Stimulated activated CD4-positive, alpha-beta T cell treated with anti-CD3 and anti-CD28 coated beads, Interleukin-1b, Interleukin-23, amount 100 ng/mL, for 24 hours (primary cell): ENCODE measurements at regions not wholly inside any gene's neighbourhood (a gene's known extent, or its start where the extent isn't known, plus 50 kb on each side); places are given as distances from the start of the nearest gene placed in this dataset.

ENCODE experiments used
- DNase-seq, 4 experiments: peaks; one replicate each; pipeline ENCODE4 v3.0.0-alpha.2; 2020; ENCODE audit warnings: low read depth in 4 of 4, low spot score in 1 of 4

GRCh38 chr3:189042832-189043231 lies 128.9 kb upstream of the TPRG1 start:
- DNase-seq, result no peak

- DNase-seq, result no peak
Measured at GRCh38 chr3:189049458-189050236, 122.1 kb upstream of the TPRG1 start.

- no peak for DNase-seq
Measured at GRCh38 chr3:189053322-189053721, 118.4 kb upstream of the TPRG1 start.

- no peak for DNase-seq
Measured at GRCh38 chr3:189056646-189057335, 115.0 kb upstream of the TPRG1 start.

- DNase-seq, result no peak
Measured at GRCh38 chr3:189057369-189057768, 114.4 kb upstream of the TPRG1 start.

GRCh38 chr3:189058071-189058470 lies 113.7 kb upstream of the TPRG1 start:
- no peak for DNase-seq

- DNase-seq, result no peak
Measured at GRCh38 chr3:189070965-189071364, 100.8 kb upstream of the TPRG1 start.

- DNase-seq, result no peak
Measured at GRCh38 chr3:189071446-189071845, 100.3 kb upstream of the TPRG1 start.

GRCh38 chr3:189076449-189076848 lies 95.3 kb upstream of the TPRG1 start:
- no peak for DNase-seq

GRCh38 chr3:189080745-189081144 lies 91.0 kb upstream of the TPRG1 start:
- no peak for DNase-seq

- no peak for DNase-seq
Measured at GRCh38 chr3:189082666-189083427, 88.9 kb upstream of the TPRG1 start.

GRCh38 chr3:189084620-189085019 lies 87.2 kb upstream of the TPRG1 start:
- DNase-seq, result no peak

GRCh38 chr3:189092547-189092946 lies 79.2 kb upstream of the TPRG1 start:
- no peak for DNase-seq

GRCh38 chr3:189094539-189094938 lies 77.2 kb upstream of the TPRG1 start:
- no peak for DNase-seq

GRCh38 chr3:189096092-189096491 lies 75.7 kb upstream of the TPRG1 start:
- DNase-seq, result no peak

GRCh38 chr3:189099031-189099471 lies 72.7 kb upstream of the TPRG1 start:
- DNase-seq, result no peak

- DNase-seq, result no peak
Measured at GRCh38 chr3:189099505-189100290, 72.1 kb upstream of the TPRG1 start.

- DNase-seq, result no peak
Measured at GRCh38 chr3:189100866-189101265, 70.9 kb upstream of the TPRG1 start.

- DNase-seq, result no peak
Measured at GRCh38 chr3:189101594-189101993, 70.2 kb upstream of the TPRG1 start.

- DNase-seq, result no peak
Measured at GRCh38 chr3:189103208-189103607, 68.6 kb upstream of the TPRG1 start.

- no peak for DNase-seq
Measured at GRCh38 chr3:189108067-189108466, 63.7 kb upstream of the TPRG1 start.
